Ovary (tissue), 3 donors: ENCODE measurements at regions not wholly inside any gene's neighbourhood (a gene's known extent, or its start where the extent isn't known, plus 50 kb on each side); places are given as distances from the start of the nearest gene placed in this dataset.

Source experiments
- EP300 ChIP-seq: sonication (generic); formaldehyde crosslinking; IDR thresholded peaks from one replicate; pipeline ENCODE4 v1.6.1; 2017; ENCODE audit warnings: antibody characterized with exemption
- POLR2A ChIP-seq: fragments of 450-650 bp; IDR thresholded peaks from one replicate; pipeline ENCODE4 v1.6.1; 2017; ENCODE audit warnings: antibody characterized with exemption, mild to moderate bottlenecking, moderate library complexity
- TF ChIP-seq, protein P1 (sequence below), 3 donors: fragments of 450-650 bp in 2 of 3; fragments of 200-600 bp in 1 of 3; IDR thresholded peaks; one replicate each; pipeline versions ENCODE4 v1.5.1 to v1.8.0; 2016 to 2022; ENCODE audit warnings: antibody characterized with exemption in 3 of 3, mild to moderate bottlenecking in 1 of 3
- donor health status: DM: no; HTN: no; CAD: no.

DNA sequence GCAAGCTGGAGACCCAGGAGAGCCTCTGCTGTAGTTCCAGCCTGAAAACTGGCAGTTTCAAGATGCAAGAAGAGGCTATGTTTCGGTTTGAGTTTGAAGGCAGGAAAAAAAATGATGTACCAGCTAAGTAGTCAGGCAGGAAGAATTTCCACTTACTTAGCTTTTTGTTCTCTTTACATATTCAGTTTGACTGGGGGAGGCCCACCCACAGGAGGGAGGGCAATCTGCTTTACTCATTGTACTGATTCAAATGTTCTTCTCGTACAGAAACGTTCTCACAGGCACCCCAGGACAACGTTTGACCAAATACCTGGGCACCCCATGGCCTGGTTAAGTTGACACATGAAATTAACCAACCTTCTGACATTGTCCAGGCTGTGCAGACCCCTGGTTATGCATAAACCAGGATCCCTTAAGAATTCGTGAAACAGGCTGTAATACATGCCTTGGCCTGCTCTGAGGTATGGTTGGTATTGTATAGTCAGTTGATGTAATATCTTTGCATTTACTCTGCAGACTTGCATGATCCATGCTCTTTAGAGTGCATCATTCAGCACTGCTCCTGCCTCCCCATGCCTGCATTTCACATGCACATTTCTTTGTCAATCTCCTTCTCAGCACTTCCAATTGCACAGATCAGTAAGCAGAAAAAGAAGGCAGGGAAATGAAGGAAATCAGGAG lies 687.1 kb downstream of the TAF11L14 start:
- no peak for TF ChIP-seq EP300
- TF ChIP-seq POLR2A = no peak
- TF ChIP-seq, protein P1, sequence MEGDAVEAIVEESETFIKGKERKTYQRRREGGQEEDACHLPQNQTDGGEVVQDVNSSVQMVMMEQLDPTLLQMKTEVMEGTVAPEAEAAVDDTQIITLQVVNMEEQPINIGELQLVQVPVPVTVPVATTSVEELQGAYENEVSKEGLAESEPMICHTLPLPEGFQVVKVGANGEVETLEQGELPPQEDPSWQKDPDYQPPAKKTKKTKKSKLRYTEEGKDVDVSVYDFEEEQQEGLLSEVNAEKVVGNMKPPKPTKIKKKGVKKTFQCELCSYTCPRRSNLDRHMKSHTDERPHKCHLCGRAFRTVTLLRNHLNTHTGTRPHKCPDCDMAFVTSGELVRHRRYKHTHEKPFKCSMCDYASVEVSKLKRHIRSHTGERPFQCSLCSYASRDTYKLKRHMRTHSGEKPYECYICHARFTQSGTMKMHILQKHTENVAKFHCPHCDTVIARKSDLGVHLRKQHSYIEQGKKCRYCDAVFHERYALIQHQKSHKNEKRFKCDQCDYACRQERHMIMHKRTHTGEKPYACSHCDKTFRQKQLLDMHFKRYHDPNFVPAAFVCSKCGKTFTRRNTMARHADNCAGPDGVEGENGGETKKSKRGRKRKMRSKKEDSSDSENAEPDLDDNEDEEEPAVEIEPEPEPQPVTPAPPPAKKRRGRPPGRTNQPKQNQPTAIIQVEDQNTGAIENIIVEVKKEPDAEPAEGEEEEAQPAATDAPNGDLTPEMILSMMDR (IDR thresholded peaks at IDR 0.05) = no peak
